HG03432 (cell line): ENCODE measurements at regions not wholly inside any gene's neighbourhood (a gene's known extent, or its start where the extent isn't known, plus 50 kb on each side); places are given as distances from the start of the nearest gene placed in this dataset.
A peak's percentile ranks its signal among the peaks of the same experiment; 100 is the strongest.
"Not testable (repeated sequence)": the region's sequence is repeated elsewhere in the genome, so short reads cannot be mapped to it uniquely, and the experiment has no call there.

Experiments
- ATAC-seq: cut with Tn5 transposase; IDR thresholded peaks from one replicate; pipeline ENCODE4 v1.9.1; 2021; ENCODE audit warnings: mild to moderate bottlenecking, moderate library complexity; ENCODE audit not compliant: unreplicated experiment

- no peak for ATAC-seq
Measured at GRCh38 chr3:174336784-174337183, 522.4 kb upstream of the NAALADL2 start.

DNA sequence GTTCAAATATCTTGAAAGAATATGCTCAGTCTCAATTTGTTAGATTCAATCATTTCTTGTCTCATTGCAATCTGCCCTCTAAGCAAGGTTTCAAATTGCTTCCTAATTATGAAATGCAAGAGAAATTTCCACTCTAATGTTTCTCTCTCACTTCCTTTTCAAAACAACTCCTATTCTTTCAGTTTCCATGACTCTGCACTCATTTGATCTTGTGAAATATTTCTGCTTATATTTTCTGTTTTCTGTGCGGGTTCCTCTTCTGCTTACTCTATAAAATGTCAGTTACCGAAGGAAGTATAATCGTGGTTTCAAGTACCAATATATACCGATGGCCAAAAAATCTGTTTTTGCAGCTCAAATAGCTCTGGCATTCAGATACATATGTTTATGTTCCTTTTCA, 521.9 kb upstream of the NAALADL2 start:
- ATAC-seq = no peak

GRCh38 chr3:174340624-174341587, 518.2 kb upstream of the NAALADL2 start:
- ATAC-seq = no peak

DNA sequence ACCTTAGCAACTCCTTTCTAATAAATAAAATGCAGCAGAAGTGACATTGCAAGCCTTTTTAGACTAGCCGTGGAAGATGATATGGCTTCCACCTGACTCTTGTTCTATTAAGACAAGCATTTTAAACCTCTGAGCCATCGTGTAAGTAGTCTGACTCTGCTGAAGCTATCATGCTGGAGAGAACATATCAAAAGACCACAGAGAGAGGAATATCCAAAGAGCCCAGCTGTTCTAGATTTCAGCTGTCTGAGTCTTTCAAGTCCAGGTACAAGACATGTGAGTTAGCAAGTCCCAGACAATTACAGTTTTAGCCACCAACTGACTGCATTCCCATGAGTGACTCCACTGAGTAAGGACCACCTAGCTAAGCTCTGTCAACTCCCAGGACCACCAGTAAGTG, 517.0 kb upstream of the NAALADL2 start:
- ATAC-seq = no peak

DNA sequence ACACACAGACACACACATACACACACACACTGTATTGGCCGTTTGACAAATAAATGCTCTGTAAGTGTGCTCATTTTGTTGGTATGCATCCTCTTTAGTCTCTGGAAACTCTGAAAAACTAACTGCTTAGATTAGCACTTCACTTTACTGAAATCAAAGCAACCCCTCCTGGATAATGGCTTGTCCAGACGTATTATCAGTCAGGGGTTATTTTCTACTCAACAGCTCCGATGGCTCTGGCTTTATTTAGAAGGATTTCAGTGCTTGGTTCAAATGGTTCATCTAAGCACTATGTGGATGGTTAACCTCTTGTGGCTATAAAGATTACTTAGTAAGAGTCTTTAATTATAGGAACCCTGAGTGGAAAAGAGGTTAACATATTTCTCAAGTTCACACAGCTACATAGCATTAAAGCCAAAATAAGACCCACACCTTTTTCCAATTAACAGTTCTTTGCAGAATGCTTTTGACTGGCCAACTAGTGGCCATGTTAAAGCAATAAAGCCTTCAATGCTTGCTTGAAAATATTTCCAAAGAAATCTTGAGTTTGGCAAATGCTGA, 516.1 kb upstream of the NAALADL2 start:
- no peak for ATAC-seq

DNA sequence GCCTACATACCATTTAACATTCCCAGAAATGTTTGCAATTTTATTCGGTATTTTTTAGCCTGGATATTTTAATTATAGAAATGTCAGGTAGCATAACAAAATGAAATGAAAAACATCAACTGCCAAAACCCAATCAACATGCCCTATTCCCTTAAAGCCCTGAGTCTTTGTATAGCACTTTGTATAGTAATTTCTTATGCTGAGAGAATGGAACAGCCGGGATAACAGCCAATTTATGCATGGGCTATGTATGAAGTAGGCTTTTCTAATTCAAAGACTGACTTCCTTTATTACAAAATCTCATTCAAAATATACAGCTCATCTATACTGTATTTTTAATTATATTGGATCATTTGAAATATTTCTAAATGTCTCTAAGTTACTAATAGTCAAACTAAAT, 513.0 kb upstream of the NAALADL2 start:
- no peak for ATAC-seq

DNA sequence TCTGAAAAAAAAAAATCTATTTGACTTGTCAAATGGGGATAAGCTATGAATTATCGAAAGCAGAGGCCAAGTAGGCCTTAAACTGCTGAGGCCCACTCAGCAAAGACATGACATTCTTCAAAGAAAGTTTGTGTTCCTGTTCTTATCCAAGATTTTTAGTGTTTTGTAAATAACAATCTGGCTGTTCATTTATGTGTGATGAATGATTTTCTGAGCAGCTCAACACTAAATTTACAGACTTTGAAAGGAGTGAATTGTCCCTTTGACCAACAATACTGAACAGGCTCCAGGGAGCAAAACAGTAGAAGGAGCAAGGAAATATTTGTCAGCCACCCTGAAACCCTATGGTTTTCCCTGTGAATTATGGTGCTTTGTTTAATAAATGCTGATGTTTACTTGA, 512.6 kb upstream of the NAALADL2 start:
- ATAC-seq = no peak

- ATAC-seq = no peak
Measured at GRCh38 chr3:174347474-174348138, 511.5 kb upstream of the NAALADL2 start.

GRCh38 chr3:174352227-174352626, 506.9 kb upstream of the NAALADL2 start:
- no peak for ATAC-seq

DNA sequence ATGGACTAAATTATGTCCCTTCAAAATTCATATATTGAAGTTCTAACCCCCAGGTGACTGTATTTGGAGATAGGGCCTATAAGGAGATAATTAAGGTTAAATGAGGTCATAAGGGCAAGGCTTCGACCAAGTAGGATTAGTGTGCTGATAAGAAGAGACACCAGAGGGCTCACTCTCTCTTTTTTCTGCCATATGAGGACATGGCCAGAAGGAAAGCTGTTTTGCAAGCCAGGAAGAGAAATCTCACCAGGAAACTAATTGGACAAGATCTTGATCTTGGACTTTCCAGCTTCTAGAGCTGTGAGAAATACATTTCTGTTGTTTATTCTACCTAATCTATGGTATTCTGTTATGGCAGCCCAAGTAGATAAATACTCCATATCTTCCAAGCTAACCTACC, 503.6 kb upstream of the NAALADL2 start:
- ATAC-seq = peak; percentile 42

DNA sequence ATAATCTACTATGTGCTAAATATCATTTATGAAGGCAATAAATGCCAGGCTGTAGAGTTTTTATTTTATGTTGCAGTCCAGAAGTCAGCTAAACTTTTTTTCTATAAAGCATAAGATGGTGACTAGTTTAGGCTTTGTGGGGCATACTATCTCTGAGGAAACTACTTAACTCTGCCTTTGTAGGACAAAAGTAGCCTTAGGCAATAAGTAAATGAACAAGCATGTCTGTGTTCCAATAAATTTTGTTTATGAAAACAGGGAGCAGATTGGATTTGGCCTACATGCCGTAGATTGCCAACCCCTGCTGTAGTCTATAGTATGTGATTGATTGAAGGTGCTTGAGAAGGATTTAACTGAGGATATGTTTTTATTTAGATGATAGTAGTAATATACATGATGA, 502.5 kb upstream of the NAALADL2 start:
- no peak for ATAC-seq

GRCh38 chr3:174358252-174358651, 500.9 kb upstream of the NAALADL2 start:
- ATAC-seq = no peak

GRCh38 chr3:174362556-174362955, 496.6 kb upstream of the NAALADL2 start:
- ATAC-seq = no peak

- ATAC-seq = no peak
Measured at GRCh38 chr3:174363256-174363655, 495.9 kb upstream of the NAALADL2 start.

DNA sequence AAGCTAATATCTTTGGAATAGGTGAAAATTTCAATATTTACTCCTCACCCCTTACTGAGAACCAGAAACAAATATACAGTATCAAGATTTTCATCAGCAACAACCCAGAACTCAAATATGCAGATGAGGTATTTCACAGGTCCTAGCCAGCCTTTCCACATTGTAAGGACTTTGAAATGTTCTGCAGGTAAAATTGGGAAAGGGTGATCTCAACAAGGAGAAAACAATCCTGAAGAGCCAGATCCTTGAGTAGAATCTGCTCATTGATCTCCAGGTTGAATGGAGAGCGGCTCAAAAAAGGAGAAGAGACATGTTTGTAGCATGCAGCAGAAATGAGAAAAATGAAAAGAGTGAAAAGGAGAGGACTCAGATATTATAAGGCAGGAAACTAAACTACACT, 493.3 kb upstream of the NAALADL2 start:
- no peak for ATAC-seq

GRCh38 chr3:174366904-174367303, 492.2 kb upstream of the NAALADL2 start:
- ATAC-seq = not testable (repeated sequence)

DNA sequence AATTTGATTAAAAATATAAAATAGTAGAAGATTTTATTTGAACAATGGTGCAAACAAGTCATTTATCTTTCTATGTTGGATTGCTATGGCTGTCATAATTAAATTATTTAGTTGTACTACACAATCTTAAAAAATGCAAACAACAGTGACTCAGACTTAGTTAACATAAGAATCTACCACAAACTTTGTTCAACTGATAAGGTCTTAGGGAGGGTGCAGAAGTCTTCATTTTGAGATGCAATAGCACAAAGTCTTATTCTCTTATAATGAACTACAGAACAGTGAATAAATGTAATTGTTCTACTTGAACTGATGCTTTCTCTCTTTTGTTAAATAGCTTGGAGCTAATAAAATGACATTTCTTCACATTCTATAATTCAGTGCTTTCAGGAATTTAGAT, 482.8 kb upstream of the NAALADL2 start:
- ATAC-seq = no peak

DNA sequence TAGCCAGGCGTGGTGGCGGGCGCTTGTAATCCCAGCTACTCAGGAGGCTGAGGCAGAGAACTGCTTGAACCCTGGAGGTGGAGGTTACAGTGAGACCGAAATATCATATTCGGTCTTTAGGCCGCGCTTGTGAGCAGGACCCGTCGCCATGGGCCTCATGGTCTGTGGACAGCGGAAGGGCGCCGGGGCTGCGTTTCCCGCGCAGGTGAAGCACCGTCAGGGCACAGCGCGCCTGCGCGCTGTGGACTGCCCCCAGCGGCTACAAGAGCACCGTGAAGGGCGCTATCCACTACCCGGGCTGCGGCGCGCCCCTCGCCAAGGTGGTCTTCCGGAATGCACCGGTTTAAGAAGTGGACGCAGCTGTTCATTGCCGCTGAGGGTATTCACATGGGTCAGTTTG, 482.0 kb upstream of the NAALADL2 start:
- ATAC-seq = no peak

DNA sequence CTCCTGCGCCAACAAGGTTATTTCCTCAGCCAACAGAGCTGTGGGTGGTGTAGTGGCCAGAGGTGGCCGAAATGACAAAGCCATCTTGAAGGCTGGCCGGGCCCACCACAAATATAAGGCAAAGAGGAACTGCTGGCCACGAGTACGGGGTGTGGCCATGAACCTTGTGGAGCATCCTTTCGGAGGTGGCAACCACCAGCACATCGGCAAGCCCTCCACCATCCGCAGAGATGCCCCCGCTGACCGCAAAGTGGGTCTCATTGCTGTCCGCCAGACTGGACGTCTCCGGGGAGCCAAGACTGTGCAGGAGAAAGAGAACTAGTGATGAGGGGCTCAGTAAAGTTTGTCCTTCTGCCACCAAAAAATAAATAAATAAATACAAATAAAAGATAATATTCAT, 481.4 kb upstream of the NAALADL2 start:
- no peak for ATAC-seq

- no peak for ATAC-seq
Measured at GRCh38 chr3:174382878-174383277, 476.3 kb upstream of the NAALADL2 start.

DNA sequence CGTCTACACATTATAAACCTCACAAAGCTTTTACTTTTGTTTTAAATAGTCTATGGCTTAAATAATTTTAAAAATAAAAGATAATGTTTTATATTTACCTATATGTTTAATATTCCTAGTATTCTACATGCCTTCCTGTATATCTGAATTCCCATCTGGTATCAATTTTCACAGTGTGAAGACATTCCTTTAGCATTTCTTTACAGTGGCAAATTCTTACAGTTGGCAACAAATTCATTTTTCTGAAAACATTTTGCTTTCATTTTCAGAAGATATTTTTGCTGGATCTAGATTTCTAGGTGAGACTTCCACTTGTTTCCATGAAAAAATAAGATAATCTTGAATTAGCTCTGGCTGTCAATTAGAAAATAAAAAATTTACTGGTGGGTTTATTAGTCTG, 471.4 kb upstream of the NAALADL2 start:
- ATAC-seq = no peak

DNA sequence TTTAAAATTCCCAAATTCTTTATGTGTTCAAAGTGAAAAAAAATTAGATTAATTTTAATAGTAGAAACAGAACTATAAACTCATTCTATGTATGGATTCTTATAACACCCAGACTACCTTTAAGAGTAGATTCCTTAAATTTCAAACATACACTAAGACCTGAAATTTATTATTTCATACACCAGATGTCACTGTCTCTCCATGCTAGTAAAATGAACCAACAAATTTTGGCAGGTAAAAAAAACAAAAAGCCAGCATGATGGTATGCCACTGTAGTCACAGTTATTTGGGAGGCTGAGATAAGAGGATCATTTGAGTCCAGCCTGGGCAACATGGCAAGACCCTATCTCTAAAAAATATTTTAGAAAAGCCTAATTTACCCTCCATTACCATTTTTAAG, 461.3 kb upstream of the NAALADL2 start:
- no peak for ATAC-seq
